ENCODE measurements at regions not wholly inside any gene's neighbourhood (a gene's known extent, or its start where the extent isn't known, plus 50 kb on each side); places are given as distances from the start of the nearest gene placed in this dataset.
A peak's percentile ranks its signal among the peaks of the same experiment; 100 is the strongest.

- DNase-seq: no peak
Observed at GRCh38 chr13:81726037-81726726, 1385.3 kb upstream of the SPRY2 start.

DNA sequence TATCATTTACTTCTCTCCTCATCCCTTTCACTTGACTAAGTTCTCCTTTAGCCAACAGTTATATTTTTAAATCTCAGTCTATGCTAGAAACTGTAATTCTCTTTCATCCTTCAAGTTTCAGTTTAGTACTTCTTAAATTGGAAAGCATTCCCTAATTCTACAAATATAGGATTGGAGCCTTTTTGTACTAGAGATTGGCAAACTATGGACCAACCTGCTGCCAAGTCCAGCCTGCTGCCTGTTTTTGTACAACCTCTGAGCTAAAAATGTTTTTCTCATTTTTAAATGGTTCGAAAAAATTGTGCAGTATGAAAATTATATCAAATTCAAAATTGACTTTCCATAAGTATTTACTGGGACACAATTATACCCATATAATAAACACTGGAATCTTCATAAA, 1381.5 kb upstream of the SPRY2 start:
- no peak for DNase-seq

- no peak for DNase-seq
Observed at GRCh38 chr13:81721400-81721799, 1380.5 kb upstream of the SPRY2 start.

- DNase-seq: no peak
Observed at GRCh38 chr13:81714513-81714912, 1373.6 kb upstream of the SPRY2 start.

- no peak for DNase-seq
Observed at GRCh38 chr13:81713201-81713600, 1372.3 kb upstream of the SPRY2 start.

DNA sequence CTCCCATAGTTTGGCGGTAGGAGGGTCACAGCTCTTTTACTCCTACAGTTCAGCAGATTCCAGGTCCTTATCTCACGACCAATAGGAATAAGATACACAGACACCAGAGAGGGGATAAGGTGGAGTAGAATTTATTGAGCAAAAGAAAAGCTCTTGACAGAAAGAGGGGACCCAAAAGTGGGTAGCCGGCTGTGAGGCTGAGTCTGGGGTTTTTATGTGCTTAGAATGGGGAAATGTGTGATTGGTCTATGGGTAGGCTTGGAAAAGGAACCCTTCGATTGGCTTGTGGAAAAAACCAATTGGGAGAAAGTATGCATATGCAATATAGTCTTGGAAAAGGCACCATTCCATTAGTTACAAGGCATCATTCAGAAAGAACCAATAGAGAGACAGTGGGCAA, 1356.9 kb upstream of the SPRY2 start:
- no peak for DNase-seq

DNA sequence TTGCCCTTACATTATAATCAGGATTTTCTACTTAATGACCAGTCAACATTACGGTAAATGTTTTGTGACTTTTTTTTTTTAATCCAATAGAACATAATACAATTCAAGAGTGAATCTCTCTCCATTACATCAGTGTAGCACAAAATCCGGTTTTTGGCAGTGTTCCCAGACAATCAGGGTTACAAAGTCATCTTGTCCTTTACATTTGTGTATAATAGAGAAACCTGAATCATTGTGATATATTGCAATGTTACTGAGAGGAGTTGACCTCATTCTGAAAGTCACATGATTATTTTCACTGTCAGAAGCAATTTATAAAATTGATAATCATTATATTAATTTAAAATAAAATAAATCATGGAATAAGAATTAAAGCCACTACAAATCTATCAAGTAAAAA, 1346.0 kb upstream of the SPRY2 start:
- DNase-seq: peak; percentile 22

DNA sequence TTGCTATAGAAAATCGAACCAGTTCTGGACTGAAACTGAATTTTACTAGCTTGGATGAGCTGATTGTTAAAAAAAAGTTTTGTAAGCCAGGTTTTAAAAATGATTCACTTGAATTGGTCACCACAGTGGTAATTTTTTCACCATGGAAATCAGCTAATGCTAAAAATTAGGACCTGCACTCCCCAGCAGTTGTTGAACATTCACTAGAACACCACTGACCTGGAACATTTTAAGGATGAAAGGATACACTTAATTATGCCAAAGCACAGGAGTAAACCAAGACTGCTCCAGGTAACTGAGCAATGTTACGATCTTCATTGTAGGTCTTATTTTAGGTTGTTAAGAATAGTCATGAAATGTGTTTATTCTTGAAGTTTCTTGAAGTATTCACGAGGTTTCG, 1342.6 kb upstream of the SPRY2 start:
- no peak for DNase-seq

DNA sequence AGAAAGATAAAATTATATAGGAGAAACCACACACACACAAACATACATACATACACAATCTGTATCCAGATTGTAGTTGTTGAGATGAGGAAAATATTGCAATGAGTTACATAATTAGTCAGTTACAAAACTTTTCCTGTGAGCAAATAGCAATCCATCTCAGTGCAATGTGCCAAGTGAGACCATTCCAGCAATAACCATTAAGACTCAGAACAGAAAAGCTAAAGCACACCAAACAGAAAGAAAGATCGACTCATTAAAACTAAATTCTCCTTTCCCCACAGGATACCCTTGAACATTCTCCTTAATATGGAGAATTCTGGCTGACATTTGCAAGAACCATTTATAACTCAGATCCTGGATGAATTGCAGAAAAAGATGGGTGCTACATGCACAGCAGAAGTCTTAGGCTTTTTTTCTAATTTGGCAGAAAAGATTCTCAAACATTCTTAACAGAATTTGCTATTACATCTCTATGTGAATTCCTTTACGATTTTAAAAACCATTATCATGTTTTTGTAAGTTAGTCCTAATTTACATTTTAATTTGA, 1341.2 kb upstream of the SPRY2 start:
- DNase-seq: no peak

- DNase-seq: no peak
Observed at GRCh38 chr13:81677857-81678256, 1336.9 kb upstream of the SPRY2 start.

DNA sequence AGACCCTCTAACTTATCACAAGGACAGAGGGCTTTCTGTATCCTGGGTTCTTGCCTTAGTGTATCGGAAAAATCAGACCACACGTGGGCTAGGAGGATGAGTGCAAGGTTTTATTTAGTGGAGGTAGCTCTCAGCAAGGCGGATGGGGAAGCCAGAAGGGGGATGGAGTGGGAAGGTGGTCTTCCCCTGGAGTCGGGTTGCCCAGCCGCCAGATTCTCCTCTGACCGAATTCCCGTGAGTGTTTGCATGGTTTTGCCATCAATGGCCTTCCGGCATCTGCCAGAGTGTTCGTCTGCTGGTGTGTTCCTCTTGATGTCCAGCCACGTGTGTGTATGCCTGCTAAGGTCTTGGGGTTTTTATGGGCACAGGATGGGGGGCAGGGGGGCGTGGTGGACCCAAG, 1335.1 kb upstream of the SPRY2 start:
- DNase-seq: no peak

DNA sequence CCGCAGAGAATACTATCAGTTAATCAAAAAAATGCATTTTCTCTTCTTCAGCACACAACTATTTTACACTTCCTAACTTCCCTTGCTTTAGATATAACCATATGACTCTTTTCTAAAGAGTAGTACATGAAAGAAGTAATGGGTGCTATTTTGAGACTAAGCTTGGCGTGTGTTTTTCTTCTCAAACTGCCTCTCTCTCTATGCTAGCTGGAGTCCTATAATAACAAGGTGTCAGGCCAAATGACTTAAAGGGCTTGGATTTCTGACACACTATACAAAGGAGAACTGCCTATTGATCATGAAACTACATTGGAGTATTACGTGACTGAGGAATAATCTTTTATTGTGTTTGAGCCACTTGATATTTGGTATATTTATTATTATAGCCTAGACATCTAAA, 1330.1 kb upstream of the SPRY2 start:
- no peak for DNase-seq

GRCh38 chr13:81670048-81670447, 1329.1 kb upstream of the SPRY2 start:
- no peak for DNase-seq

DNA sequence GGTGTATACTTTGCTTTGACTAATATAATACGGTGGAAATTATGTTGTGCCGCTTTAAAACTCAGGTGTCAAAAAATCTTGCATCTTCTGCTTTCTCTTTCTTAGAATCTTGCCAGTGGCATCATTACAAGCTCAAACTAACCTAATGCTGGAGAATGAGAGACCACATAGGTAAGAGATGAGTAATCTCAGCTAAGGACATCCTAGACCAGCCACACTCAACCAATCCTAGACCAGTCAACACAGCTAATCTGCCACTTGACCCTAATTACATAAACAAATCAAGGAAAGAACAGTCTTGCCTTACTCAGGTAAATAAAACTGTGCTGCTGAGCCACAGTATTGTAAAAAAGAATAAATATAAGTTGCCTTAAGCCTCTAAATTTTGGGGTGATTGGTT, 1323.9 kb upstream of the SPRY2 start:
- no peak for DNase-seq

GRCh38 chr13:81659984-81660383, 1319.1 kb upstream of the SPRY2 start:
- no peak for DNase-seq

GRCh38 chr13:81658598-81659370, 1317.9 kb upstream of the SPRY2 start:
- DNase-seq: no peak

DNA sequence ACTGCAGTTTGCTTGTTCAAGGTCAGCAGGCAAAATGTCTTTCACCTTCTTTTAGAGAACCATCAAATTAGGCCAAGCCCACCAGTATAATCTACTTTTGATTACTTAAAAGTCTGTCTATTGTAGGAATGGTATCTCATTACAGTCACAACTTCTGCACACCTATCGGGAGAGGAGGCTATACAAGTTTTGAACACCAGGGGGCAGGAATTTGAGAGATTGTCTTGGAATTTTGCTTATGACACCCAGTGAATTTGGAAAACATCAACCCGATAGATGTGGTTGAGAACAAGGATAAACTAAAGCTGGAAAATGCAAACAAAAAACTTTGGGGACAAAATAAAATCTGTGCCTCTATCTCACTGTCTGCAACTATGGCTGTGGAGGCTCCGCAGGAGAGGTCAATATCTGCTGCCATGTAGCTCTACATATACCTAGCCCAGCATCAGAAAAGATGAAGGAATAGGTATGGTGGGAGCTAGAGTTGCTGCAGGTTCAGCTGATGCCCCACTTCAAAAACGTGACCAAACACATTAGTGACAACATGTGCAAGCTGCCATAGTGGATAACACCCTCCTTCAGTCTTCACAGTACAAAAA, 1299.2 kb upstream of the SPRY2 start:
- no peak for DNase-seq

- no peak for DNase-seq
Observed at GRCh38 chr13:81637457-81637856, 1296.5 kb upstream of the SPRY2 start.

DNA sequence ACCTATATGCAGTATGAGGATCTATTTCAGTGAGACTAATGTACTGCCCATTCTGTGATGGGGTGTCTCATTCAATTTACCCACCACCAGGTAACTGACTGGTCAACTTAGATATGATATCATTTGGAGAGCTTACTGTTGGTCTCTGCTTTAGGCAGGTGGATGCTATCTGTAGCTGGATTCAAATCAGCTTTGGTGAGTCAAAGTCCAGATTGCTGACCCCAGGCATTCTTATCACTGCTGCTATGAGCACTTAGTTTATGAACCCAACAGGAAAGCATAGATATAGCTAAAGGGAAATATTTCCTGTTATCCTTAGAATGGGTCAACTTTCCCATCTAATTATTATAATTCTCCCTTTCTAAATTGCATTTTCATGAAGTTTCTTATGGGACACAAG, 1295.2 kb upstream of the SPRY2 start:
- DNase-seq: no peak

DNA sequence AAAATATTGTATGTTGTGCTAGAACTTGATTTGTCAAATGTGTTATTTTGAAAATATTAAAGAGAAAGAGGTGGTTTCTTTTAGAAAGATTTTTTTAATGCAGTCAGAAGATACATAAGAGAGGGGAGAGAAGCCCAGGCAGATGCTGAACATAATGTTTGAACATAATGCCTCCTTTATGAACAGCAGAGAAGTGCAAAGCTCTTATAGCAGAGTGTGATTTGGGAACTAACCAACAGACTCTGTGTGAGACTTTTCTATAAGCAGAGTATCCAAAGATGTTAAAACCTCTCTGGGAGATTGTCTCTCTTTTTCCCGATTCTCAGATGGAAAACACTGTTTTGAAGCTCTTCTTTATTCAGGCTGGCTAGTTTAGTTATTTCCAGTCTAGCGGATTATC, 1274.1 kb upstream of the SPRY2 start:
- no peak for DNase-seq

- no peak for DNase-seq
Observed at GRCh38 chr13:81610644-81611043, 1269.7 kb upstream of the SPRY2 start.

DNA sequence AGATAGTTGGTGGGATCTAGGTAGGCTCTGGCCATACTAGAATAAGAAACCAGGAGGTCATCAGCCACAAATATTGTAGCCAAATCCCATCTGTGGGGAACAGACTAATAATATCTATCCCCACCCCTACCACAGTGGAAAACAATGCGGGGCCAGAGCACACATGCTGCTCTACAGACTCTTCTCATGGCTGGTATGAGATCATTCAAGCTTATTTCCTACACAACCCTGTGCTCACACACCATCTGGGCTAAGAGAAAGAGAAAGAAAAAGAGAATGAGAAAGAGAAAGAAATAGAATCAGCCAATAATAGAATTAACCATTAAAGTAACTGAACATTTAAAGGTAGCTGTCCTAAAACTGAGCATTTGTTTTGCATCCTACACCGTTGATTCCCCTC, 1268.4 kb upstream of the SPRY2 start:
- no peak for DNase-seq

DNA sequence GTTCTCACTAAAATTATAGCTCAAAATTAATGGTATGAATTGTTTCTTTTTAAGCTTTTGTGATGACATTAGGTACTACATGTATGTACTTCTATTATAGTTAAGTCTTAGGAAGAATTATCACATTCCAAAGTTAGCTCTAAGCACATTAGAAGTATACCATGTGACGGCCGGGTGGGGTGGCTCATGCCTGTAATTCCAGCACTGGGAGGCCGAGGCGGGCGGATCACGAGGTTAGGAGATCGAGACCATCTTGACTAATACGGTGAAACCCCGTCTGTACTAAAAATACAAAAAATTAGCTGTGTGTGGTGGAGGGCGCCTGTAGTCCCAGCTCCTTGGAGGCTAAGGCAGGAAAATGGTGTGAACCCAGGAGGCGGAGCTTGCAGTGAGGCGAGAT, 1265.1 kb upstream of the SPRY2 start:
- DNase-seq: no peak

DNA sequence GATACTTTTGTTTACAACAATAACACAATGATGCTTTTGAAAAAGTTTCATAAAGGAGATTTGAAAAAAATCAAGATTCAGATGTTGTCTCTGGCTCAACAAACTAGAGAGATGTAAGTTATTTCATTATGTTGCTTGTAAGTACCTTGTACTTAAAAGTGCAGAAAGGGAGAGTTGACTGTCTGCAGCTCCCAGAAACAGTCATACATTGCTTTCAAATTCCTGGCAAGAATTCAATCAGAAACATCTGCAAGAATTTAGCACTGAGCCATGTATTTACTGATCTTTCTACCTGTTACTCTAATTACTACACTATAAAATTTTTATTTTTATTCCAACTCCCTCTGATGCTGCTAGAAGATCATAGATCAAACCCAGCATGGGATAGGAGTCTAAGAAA, 1261.3 kb upstream of the SPRY2 start:
- DNase-seq: no peak
